ENCODE measurements at regions not wholly inside any gene's neighbourhood (a gene's known extent, or its start where the extent isn't known, plus 50 kb on each side); places are given as distances from the start of the nearest gene placed in this dataset.

DNA sequence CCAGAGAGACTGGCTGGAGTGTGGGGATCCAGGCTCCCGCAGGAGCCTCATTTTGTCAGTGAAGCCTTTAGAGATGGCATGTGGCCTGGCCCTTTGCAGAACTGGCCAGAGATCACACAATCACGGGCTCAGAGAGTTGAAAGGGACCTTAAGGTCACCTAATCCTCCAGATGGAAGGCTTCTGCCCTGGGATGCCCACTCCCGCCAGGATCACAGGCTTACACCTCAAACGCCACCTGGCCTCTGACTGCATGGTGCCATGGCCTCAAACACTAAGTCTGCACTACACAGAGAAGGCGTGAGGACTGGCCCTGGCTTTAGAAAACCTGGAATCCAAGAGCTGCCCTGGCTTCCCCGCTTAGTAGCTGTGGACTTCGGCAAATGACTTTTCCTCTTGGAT is 306.8 kb upstream of the CCL2 start:
- TF ChIP-seq POLR2A (IDR thresholded peaks at IDR 0.05; ENCODE audit: low read depth, low read length) (no peak), POLR2AphosphoS5 (IDR thresholded peaks at IDR 0.05; ENCODE audit: insufficient read depth, low read depth, low read length) (no peak), EZH2 (IDR thresholded peaks at IDR 0.05; ENCODE audit: borderline replicate concordance, low read depth, low read length, severe bottlenecking) (no peak)
- TF ChIP-seq, protein P1, sequence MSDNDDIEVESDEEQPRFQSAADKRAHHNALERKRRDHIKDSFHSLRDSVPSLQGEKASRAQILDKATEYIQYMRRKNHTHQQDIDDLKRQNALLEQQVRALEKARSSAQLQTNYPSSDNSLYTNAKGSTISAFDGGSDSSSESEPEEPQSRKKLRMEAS (IDR thresholded peaks at IDR 0.05; ENCODE audit: insufficient read depth, insufficient read length), result no peak

All from endothelial cell of umbilical vein (primary cell).